ENCODE measurements at regions not wholly inside any gene's neighbourhood (a gene's known extent, or its start where the extent isn't known, plus 50 kb on each side); places are given as distances from the start of the nearest gene placed in this dataset.

DNA sequence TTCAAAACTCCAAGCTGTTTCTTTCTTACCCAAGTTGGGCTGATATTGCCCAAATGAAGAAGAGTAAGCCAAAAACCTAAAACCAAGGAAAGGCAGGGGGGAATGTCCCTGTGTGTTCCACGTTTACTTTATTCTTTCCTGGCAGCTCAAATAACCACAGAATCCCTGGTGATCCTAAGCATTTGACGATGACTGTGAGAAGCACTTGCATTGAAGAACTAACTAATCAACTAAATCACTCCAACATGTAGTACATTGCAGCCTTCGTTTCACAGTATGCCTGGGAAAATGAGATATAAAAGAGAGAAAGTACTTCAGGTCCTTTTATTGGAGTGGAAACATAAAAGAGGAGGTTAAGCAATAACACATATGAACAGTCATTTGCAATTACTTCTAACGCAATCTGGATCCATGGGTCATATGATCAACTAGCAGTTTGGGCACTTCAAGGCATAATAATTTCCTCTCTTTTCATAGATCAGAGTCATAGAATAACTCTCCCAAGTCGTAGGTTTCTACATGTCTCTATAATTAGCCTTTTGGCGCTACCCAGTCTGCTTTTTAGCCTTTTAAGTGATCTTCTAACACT is 338.4 kb downstream of the TMEM167A start:
- H3K9me3 ChIP-seq, result no peaks in the 10 kb centered on the region
- no peaks in the 10 kb centered on the region for H3K27me3 ChIP-seq
- DNase-seq (ENCODE audit: low spot score in 2 of 2), result no peak
- H3K27ac ChIP-seq, result no peak overlapping the region
- no peaks in the 10 kb centered on the region for H3K4me1 ChIP-seq
- H3K36me3 ChIP-seq, result no peaks in the 10 kb centered on the region
- TF ChIP-seq, protein P1, sequence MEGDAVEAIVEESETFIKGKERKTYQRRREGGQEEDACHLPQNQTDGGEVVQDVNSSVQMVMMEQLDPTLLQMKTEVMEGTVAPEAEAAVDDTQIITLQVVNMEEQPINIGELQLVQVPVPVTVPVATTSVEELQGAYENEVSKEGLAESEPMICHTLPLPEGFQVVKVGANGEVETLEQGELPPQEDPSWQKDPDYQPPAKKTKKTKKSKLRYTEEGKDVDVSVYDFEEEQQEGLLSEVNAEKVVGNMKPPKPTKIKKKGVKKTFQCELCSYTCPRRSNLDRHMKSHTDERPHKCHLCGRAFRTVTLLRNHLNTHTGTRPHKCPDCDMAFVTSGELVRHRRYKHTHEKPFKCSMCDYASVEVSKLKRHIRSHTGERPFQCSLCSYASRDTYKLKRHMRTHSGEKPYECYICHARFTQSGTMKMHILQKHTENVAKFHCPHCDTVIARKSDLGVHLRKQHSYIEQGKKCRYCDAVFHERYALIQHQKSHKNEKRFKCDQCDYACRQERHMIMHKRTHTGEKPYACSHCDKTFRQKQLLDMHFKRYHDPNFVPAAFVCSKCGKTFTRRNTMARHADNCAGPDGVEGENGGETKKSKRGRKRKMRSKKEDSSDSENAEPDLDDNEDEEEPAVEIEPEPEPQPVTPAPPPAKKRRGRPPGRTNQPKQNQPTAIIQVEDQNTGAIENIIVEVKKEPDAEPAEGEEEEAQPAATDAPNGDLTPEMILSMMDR (IDR thresholded peaks at IDR 0.05), result no peak
- no peak for TF ChIP-seq POLR2AphosphoS5 (IDR thresholded peaks at IDR 0.05)
- intact Hi-C loops (cut with DNase I; ENCODE audit: low total_unique reads), result no loop called here
- no peak overlapping the region for H3K4me3 ChIP-seq

DNA sequence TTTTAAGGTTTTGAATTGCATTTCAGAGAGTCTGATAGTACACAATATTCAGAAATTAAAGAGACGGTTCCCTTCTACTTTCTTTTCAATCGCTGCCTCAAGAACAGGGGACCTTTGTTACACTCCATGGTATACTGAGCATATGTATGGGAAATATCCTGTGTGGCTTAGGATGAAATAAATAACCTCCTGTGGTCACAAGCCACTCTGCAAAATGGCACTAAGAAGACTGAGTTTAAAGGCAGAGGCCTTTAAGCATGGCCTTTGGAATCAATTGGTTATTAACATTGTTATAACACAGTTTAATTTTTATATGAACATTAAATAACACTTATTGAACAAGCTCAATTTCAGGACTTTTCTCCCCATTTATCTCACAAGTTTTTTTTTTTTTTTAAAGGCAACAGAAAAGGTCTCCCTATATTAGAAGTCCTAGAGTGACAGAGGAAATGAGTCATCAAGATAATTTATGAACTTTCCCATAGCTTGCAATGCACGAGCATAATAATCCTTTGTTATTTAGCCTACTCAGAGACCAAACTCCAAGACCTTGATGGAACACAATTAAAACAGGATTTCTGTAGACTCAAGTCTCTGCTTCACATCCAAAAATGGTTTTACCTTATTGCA is 341.9 kb downstream of the TMEM167A start:
- H3K36me3 ChIP-seq, result no peaks in the 10 kb centered on the region
- H3K27me3 ChIP-seq, result no peaks in the 10 kb centered on the region
- intact Hi-C loops (cut with DNase I; ENCODE audit: low total_unique reads), result no loop called here
- H3K4me3 ChIP-seq, result no peak overlapping the region
- DNase-seq (ENCODE audit: low spot score in 2 of 2), result no peak
- H3K27ac ChIP-seq, result no peak overlapping the region
- no peaks in the 10 kb centered on the region for H3K4me1 ChIP-seq
- TF ChIP-seq POLR2A (IDR thresholded peaks at IDR 0.05) (no peak), POLR2AphosphoS5 (IDR thresholded peaks at IDR 0.05) (no peak)
- TF ChIP-seq, protein P1 (IDR thresholded peaks at IDR 0.05), result no peak
- H3K9me3 ChIP-seq, result no peaks in the 10 kb centered on the region

DNA sequence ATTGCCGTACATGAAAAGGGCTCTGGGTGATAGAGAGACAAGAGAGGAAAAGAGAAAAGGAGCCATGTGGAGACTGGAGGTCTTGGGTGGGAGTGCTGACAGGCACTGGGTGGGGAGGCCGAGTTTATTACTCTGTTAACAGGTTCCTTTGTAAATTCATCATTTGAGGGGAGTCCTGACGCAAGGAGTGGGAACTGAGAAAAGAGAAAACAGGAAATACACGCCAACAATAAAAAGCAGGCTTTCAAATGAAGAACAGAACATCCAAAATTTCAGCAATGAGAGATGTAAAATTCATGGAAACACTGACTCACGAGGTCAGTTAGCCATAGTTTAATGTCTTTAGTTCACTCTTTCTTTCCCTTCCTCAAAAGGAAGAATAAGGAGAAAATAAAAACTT is 342.8 kb downstream of the TMEM167A start:
- H3K27ac ChIP-seq, result no peak overlapping the region
- H3K9me3 ChIP-seq, result no peaks in the 10 kb centered on the region
- intact Hi-C loops (cut with DNase I; ENCODE audit: low total_unique reads), result no loop called here
- no peaks in the 10 kb centered on the region for H3K4me1 ChIP-seq
- no peaks in the 10 kb centered on the region for H3K36me3 ChIP-seq
- H3K27me3 ChIP-seq, result no peaks in the 10 kb centered on the region
- TF ChIP-seq POLR2AphosphoS5 (IDR thresholded peaks at IDR 0.05) (no peak), POLR2A (IDR thresholded peaks at IDR 0.05) (no peak)
- TF ChIP-seq, protein P1 (IDR thresholded peaks at IDR 0.05), result no peak
- H3K4me3 ChIP-seq, result no peak overlapping the region
- DNase-seq (ENCODE audit: low spot score in 2 of 2), result no peak

GRCh38 chr5:82730913-82731312 is 346.3 kb downstream of the TMEM167A start:
- H3K9me3 ChIP-seq, result no peaks in the 10 kb centered on the region
- intact Hi-C loops (cut with DNase I; ENCODE audit: low total_unique reads), result no loop called here
- TF ChIP-seq, protein P1 (IDR thresholded peaks at IDR 0.05), result no peak
- TF ChIP-seq POLR2A (IDR thresholded peaks at IDR 0.05) (no peak), POLR2AphosphoS5 (IDR thresholded peaks at IDR 0.05) (no peak)
- no peak overlapping the region for H3K27ac ChIP-seq
- no peak for DNase-seq (ENCODE audit: low spot score in 2 of 2)
- no peaks in the 10 kb centered on the region for H3K4me1 ChIP-seq
- H3K4me3 ChIP-seq, result no peak overlapping the region
- H3K27me3 ChIP-seq, result no peaks in the 10 kb centered on the region
- H3K36me3 ChIP-seq, result no peaks in the 10 kb centered on the region

- intact Hi-C loops (cut with DNase I; ENCODE audit: low total_unique reads), result no loop called here
- Histone ChIP-seq H3K27me3 (no peaks in the 10 kb centered on the region), H3K27ac (no peak overlapping the region), H3K9me3 (no peaks in the 10 kb centered on the region), H3K4me1 (no peaks in the 10 kb centered on the region), H3K4me3 (no peak overlapping the region), H3K36me3 (no peaks in the 10 kb centered on the region)
- TF ChIP-seq POLR2A (IDR thresholded peaks at IDR 0.05), result no peak
- TF ChIP-seq, protein P1 (IDR thresholded peaks at IDR 0.05), result no peak
- no peak for DNase-seq (ENCODE audit: low spot score in 2 of 2)
Measured at GRCh38 chr5:82728926-82729702, 348.1 kb downstream of the TMEM167A start.
